NCI-H774 (cell line): ENCODE measurements at regions not wholly inside any gene's neighbourhood (a gene's known extent, or its start where the extent isn't known, plus 50 kb on each side); places are given as distances from the start of the nearest gene placed in this dataset.

Experiments
- DNase-seq: peaks from one replicate; lab custom pipeline; 2025; lab: John Stamatoyannopoulos, UW

GRCh38 chr4:4693258-4693657, 151.4 kb upstream of the STX18 start:
- no peak for DNase-seq

DNA sequence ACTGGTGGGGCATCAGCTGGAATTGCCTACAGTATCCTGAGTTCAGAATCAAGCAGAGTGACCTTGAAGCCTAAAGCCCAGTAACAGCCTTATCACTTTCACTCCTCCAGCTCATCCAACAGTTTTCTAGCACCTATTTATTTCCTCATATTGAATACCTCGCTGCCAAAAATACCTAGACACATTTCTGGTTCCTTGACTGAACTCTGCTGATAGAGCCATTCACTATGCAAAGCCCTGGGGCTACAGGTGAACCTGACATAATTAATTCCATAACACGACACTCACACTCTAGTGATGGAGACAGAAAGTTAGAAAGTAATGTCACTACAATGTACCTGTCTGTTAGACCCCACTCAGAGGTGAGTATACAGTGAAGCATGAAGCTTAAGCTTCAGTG, 149.0 kb upstream of the STX18 start:
- DNase-seq, result no peak

DNA sequence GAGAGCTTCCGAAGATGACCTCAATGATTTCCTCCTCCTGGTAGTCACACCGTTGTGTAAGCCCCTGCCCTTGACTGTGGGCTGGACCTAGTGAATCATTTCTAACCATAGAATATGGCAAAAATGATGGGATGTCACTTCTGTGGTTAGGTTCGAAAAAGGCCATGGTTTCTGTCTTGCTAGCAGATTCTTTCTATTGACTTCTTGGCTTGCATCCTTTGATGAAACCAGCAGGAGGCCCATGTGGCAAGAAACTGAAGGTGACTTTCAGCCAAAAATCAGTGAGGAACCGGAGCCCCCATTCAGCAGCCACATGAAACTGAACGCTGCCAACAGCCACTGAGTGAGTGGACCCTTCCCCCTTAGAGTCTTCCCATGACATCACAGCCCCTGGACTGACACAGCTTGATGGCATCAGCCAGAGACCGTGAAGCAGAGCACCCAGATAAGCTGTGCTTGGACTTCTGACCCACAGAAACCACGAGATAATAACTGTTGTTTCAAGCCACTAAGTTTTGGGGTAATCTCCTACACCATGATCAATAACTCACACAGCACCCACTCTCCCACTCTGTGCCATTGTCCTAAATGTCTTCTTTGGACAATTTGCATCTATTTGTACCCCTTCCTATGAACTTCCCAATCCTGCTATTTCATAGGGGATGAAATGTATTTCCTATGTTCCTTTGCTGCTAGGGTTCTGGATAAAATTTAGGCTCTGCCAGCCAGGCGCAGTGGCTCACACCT, 148.0 kb upstream of the STX18 start:
- DNase-seq, result no peak

DNA sequence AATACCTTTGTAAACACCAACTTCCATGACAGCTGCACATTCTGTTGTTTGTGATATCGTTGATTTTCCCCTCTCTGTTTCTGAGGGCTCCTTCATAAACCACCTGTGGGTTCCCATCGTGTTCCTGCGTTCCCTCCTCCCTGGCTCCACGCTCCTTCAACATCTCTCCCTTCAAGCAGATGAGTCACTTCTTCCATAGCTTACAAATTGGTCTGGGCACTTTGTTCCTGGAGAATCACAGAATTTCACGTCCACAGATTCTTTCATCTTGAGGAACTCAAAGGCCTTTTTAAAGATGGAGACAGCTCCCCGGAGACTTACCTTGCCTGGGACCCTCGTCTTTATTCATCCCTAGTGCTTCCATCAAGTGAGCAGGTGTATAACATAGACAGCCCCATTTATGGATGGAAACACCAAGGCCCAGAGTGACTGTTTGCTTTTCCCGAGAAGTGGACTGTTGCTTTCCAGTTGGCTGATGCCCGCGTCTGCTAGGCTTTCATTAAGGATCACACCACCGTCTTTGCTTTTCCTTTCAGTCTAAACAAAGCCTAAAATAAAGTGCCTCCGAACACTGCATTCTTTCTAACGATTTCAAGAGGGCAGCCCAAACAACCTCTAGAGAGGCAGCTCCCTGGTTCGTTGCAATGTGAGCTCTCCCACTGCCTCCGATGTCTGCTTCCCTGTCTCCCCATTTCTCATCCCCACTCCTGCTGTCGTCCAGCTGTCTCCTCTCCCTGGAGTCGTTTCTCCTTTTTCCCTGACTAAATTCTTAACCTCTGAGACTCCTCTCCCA, 146.3 kb upstream of the STX18 start:
- DNase-seq, result no peak

DNA sequence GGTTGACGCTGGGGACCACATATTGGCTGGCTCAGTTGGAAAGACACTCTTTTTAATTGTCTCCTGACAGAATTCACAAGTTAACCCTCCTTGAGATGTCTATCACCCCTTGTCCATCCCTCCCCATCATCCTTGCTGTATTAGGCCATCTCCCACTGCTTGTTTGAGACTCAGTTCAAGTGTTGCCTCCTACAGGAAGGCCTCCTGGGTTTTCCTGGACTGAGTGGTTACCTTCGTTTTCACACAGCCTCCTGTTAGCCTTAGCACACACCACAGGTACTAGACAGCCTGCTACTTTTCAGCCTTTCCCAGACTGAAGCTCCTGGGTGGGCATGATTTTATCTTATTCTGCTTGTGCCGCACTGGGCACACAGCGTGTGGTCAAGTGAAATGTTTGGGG, 145.3 kb upstream of the STX18 start:
- no peak for DNase-seq

GRCh38 chr4:4685810-4686795, 144.3 kb upstream of the STX18 start:
- no peak for DNase-seq

- DNase-seq, result no peak
Observed at GRCh38 chr4:4681653-4682052, 139.8 kb upstream of the STX18 start.

- DNase-seq, result no peak
Observed at GRCh38 chr4:4680758-4681157, 138.9 kb upstream of the STX18 start.

DNA sequence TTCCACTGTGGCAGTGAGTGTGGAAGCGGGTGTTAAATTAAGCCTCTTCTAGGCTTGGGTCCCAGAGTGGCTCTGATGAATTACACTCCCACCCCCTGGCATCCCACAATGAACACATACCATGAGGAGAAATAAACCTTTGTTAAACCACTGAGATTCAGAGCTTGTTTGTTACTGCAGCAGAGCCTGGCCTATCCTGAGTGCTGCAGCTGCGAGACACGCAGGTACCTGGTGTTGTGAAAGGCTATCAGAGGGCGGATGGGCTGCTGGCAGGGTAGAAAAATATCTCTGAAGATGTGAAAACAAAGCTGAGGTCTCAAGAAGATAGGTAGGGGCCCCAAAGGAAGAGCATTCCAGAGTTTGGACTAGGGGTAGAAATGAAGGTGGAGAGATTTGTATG, 138.4 kb upstream of the STX18 start:
- no peak for DNase-seq

DNA sequence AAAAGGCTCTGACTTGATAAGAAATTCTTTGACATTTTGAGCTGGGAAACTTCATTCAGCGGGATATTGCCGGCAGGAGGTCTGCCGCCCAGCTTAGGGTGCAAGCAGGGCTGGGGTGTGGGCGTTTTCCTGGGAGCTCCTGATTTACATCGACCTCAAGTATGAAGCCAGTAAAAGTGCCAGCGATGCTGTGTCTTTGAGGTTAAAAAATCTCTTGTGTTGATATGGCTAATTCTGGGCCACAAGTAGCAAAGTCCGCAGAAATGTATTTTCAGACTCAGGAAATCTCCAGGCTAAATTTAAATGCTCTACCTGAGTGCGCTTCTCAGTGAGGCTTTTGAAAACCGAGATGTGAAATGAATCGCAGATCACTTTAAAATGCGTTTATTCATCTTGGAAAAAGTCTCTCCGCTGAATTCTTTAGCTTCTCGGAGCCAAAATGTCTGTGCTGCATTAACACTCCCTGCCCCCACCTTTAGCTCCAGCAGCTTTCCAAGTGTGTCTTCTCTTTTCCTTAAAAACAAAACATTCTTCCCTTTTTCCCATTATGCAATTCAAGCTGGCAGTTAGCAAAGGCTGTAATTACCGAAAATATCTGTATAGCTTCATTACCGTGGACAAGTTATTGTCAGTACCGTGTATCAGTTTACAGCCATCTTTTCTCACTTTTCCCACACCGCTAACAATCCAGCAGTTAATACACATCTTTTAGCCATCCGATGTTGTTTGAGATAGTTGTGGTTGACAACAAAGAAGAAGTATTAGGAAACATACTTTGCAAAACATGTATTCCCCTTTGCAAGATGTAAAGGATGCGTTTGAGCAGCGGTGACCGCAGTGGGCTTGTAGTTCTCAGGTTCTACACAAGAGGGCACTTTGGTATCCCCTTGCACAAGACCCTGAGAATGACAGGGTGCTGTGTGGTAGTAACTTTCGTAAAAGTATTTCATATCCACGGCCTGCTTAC, 136.0 kb upstream of the STX18 start:
- no peak for DNase-seq

GRCh38 chr4:4675641-4676040, 133.8 kb upstream of the STX18 start:
- no peak for DNase-seq

DNA sequence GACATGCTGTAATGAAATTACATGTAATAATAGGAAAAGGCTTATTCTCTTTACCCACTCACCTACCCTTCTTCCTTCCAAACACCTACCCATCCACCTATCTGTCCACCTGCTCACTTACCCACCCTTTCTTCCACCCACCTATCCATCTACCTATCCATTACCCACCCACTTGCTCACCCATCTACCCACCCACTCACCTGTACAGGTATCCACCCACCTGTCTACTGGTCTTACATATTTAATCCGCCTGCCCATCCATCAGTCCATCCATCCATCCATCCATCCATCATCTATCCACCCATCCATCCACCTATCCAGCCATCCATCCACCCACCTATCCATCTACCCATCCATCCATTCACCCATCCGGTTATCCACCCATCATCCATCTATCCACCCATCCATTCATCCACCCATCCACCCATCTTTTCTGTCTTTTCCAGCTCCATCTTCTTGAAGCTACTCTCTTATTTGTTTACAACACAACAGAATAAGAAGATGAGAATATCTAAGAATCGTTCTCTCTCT, 133.3 kb upstream of the STX18 start:
- DNase-seq, result no peak

- no peak for DNase-seq
Observed at GRCh38 chr4:4673070-4673469, 131.2 kb upstream of the STX18 start.

DNA sequence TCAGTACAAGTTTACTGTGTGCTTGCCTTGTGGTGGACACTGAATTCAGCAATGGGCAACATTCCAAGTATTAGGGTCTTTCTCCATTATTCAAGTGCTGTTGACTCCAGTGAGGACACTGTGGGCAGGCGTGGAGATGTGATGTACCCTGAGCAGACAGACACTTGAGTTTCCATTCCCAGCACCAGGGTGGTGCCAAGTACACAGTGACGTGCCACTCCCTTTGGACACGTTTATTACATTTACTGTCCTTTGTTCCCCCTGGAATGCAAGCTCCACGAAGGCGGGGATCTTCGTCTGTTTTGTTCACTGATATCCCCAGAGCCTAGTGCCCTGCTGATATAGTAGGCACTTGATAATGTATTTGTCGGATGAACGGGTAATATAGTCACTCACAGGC, 130.6 kb upstream of the STX18 start:
- no peak for DNase-seq

GRCh38 chr4:4671774-4672349, 130.0 kb upstream of the STX18 start:
- DNase-seq, result no peak

DNA sequence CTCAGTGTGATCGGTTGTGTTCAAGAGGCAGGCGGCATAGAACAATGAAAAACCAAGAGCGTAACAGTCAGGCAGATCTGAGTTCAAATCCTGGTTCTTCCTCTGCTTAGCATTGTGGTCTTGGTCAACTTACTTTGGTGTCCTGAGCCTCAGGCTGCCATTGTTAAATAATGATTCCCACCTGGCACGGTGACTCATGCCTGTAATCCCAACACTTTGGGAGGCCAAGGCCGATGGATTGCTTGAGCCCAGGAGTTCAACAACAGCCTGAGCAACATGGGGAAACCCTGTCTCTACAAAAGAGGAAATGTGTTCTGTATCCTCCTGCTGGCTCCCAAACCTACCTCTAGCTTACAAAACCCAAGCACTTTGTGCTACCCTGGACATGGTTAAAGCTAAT, 129.0 kb upstream of the STX18 start:
- DNase-seq, result no peak

DNA sequence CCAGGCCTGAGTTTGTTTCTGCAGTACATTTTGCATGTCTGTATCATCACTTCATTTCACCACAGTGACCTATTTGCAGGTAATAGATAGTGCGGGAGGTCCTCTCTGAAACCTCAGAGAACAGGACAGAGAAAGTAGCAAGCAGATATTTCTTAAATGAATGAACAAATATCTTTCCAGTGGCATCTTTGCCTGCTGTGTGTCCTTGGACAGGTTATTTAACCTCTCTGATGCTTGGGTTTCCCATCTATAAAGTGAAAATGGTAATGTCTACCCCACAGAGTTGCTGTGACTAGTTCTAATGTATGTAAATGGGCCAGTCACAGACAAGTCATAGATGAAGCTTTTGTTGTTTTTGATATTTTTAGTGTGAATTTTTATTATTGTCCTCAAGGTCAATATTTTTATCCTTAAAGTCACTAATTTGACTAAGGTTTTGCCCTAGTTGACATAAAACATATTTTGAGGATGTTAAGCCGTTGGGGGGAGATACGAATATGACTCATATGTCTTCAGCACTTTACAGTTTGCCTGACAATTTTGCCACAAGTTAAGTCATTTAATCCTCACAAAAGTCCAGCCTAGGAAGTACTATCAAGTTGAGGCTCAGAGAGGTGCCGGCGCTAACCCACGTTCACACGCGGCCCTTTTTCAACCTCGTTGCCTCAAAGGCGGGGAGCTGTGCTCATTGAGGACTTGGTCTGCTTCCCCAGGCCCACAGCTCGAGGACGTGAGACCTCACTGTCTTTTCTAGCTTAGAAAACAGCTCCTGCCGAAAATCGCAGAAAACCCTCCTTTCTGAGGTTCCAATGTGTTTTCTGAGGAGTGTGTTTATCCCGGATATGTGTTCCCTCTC, 126.7 kb upstream of the STX18 start:
- no peak for DNase-seq

- DNase-seq, result no peak
Observed at GRCh38 chr4:4667622-4668081, 125.8 kb upstream of the STX18 start.
